Endodermal cell (in vitro differentiated cells): ENCODE measurements at regions not wholly inside any gene's neighbourhood (a gene's known extent, or its start where the extent isn't known, plus 50 kb on each side); places are given as distances from the start of the nearest gene placed in this dataset.

Experiments used
- DNase-seq: peaks from one replicate; pipeline ENCODE4 v3.0.0-alpha.2; 2017
- H3K27ac ChIP-seq: 2 replicates; pipeline ENCODE4 v1.5.1; 2013; ENCODE audit warnings: mild to moderate bottlenecking, low read depth, low read length, moderate library complexity
- H3K27me3 ChIP-seq: 2 replicates; pipeline ENCODE4 v1.6.1; 2013; ENCODE audit warnings: mild to moderate bottlenecking, low read length, moderate library complexity; ENCODE audit not compliant: insufficient read depth, control insufficient read depth, poor library complexity, severe bottlenecking
- H3K36me3 ChIP-seq: 2 replicates; pipeline ENCODE4 v1.7.0; 2013; ENCODE audit warnings: mild to moderate bottlenecking, low read length, moderate library complexity; ENCODE audit not compliant: control insufficient read depth, insufficient read depth
- H3K4me1 ChIP-seq: one replicate; pipeline ENCODE4 v1.7.0; 2013; ENCODE audit warnings: low read length; ENCODE audit not compliant: control insufficient read depth, insufficient read depth
- H3K4me3 ChIP-seq: 2 replicates; pipeline ENCODE4 v1.5.1; 2013; ENCODE audit warnings: mild to moderate bottlenecking, low read length, moderate library complexity
- H3K9ac ChIP-seq: 2 replicates; pipeline ENCODE4 v1.6.1; 2013; ENCODE audit warnings: mild to moderate bottlenecking, low read length, moderate library complexity; ENCODE audit not compliant: poor library complexity, severe bottlenecking; ENCODE audit errors: extremely low read depth
- H3K9me3 ChIP-seq: 2 replicates; pipeline ENCODE4 v1.6.1; 2013; ENCODE audit warnings: mild to moderate bottlenecking, low read length, moderate library complexity; ENCODE audit not compliant: control insufficient read depth
- H3K27ac Mint-ChIP-seq: 2 replicates; pipeline ENCODE4 v1.8.0; 2020; ENCODE audit warnings: mixed read lengths
- H3K27me3 Mint-ChIP-seq: 2 replicates; pipeline ENCODE4 v1.8.0; 2021; ENCODE audit warnings: mild to moderate bottlenecking, mixed read lengths; ENCODE audit not compliant: insufficient read depth
- H3K36me3 Mint-ChIP-seq: 2 replicates; pipeline ENCODE4 v1.8.0; 2020; ENCODE audit warnings: low read depth, mixed read lengths
- H3K4me1 Mint-ChIP-seq: 2 replicates; pipeline ENCODE4 v1.8.0; 2020; ENCODE audit warnings: mixed read lengths
- H3K4me3 Mint-ChIP-seq: 2 replicates; pipeline ENCODE4 v1.8.0; 2020; ENCODE audit warnings: mild to moderate bottlenecking, moderate library complexity, mixed read lengths
- H3K9me3 Mint-ChIP-seq: 2 replicates; pipeline ENCODE4 v1.8.0; 2020; ENCODE audit warnings: mild to moderate bottlenecking, mixed read lengths
- CTCF ChIP-seq: fragments of 200-600 bp; sonication (generic); conservative IDR thresholded peaks from 2 replicates; pipeline ENCODE4 v1.5.0; 2021; ENCODE audit warnings: antibody characterized with exemption, mild to moderate bottlenecking
- WGBS, 2 experiments: methylation state at CpG; one replicate each; pipeline versions ENCODE4 v1.1.5 to v1.1.7; 2013; ENCODE audit warnings: missing lambda C conversion rate in 2 of 2, mixed read lengths in 1 of 2; ENCODE audit not compliant: insufficient coverage in 1 of 2, insufficient read length in 1 of 2; 5-methylcytosine and 5-hydroxymethylcytosine counted together

GRCh38 chr18:25408293-25408692 is 56.3 kb upstream of the ZNF521 start:
- Histone ChIP-seq H3K4me3 (no peak overlapping the region), H3K36me3 (no peaks in the 10 kb centered on the region), H3K9ac (no peak overlapping the region), H3K27me3 (no peaks in the 10 kb centered on the region), H3K4me1 (no peaks in the 10 kb centered on the region), H3K9me3 (peaks cover 6% of the 10 kb centered on the region), H3K27ac (no peak overlapping the region)
- no peaks in the 10 kb centered on the region for H3K27me3 Mint-ChIP-seq
- H3K27ac Mint-ChIP-seq: no peak overlapping the region
- no peak for DNase-seq
- H3K4me1 Mint-ChIP-seq: no peaks in the 10 kb centered on the region
- peaks cover 4% of the 10 kb centered on the region for H3K9me3 Mint-ChIP-seq
- H3K4me3 Mint-ChIP-seq: no peak overlapping the region
- no peak for TF ChIP-seq CTCF
- H3K36me3 Mint-ChIP-seq: no peaks in the 10 kb centered on the region
- 88 to 93% methylated on average over 3 to 4 of the region's 4 CpGs for WGBS, 2 experiments
